Testis (tissue), 2 donors: ENCODE measurements at regions not wholly inside any gene's neighbourhood (a gene's known extent, or its start where the extent isn't known, plus 50 kb on each side); places are given as distances from the start of the nearest gene placed in this dataset.

Source experiments
- CTCF ChIP-seq, 3 experiments: fragments of 450-650 bp in 2 of 3; fragments of 200-600 bp in 1 of 3; sonication (generic) in 1 of 3; IDR thresholded peaks; one replicate each; pipeline ENCODE4 v1.5.1; 2016 to 2019; ENCODE audit warnings: antibody characterized with exemption in 3 of 3, mild to moderate bottlenecking in 2 of 3, moderate library complexity in 1 of 3
- POLR2A ChIP-seq: fragments of 450-650 bp; IDR thresholded peaks from one replicate; pipeline ENCODE4 v1.6.1; 2017; ENCODE audit warnings: antibody characterized with exemption, mild to moderate bottlenecking, moderate library complexity

- no peak for TF ChIP-seq POLR2A
- no peak for TF ChIP-seq CTCF (IDR thresholded peaks at IDR 0.05)
These were observed 109.3 kb upstream of the MYCN start for GRCh38 chr2:15830937-15831549.
